ENCODE measurements at regions not wholly inside any gene's neighbourhood (a gene's known extent, or its start where the extent isn't known, plus 50 kb on each side); places are given as distances from the start of the nearest gene placed in this dataset.

DNA sequence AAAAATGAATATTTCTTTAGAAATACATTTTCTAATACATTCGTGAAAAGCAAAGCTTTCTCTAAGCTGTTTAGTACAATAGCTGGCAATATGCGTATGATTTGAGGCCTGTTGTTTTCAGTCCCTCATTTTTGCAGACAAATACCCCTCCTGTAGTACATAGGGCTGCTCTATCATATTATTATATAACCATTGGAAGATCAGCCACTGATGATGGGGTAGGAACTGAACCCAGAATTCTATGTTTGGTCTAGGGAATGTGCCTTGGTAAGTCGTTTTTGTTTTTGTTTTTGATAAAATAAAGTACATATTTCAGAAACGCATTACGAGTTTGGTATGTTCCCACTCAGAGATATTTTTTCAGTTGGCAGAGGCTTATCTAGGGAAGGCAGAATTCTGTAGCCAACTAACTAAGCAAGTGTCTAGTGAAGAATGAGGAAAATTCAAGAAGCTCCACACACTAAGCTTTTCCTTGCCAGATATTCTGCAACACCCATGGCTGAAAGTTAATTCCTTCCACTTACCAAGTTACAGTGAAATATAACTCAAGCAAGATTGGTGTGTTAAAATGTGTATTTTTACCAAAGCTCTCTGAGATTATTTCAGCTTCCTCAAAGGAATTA, 656.9 kb upstream of the MIR17HG start:
- 57% methylated on average over 5 of the region's 5 CpGs for WGBS
- intact Hi-C loops (cut with DNase I), result no loop called here
- Histone ChIP-seq H3K9me3 (no peaks in the 10 kb centered on the region), H3K4me3 (no peak overlapping the region), H3K4me1 (replicated peaks) (no peaks in the 10 kb centered on the region), H3K27me3 (replicated peaks; ENCODE audit: insufficient read depth) (no peaks in the 10 kb centered on the region), H3K36me3 (no peaks in the 10 kb centered on the region), H3K27ac (no peak overlapping the region)
- DNase-seq (ENCODE audit: low spot score), result no peak
- no peak for TF ChIP-seq POLR2A (IDR thresholded peaks at IDR 0.05)
- TF ChIP-seq, protein P1, sequence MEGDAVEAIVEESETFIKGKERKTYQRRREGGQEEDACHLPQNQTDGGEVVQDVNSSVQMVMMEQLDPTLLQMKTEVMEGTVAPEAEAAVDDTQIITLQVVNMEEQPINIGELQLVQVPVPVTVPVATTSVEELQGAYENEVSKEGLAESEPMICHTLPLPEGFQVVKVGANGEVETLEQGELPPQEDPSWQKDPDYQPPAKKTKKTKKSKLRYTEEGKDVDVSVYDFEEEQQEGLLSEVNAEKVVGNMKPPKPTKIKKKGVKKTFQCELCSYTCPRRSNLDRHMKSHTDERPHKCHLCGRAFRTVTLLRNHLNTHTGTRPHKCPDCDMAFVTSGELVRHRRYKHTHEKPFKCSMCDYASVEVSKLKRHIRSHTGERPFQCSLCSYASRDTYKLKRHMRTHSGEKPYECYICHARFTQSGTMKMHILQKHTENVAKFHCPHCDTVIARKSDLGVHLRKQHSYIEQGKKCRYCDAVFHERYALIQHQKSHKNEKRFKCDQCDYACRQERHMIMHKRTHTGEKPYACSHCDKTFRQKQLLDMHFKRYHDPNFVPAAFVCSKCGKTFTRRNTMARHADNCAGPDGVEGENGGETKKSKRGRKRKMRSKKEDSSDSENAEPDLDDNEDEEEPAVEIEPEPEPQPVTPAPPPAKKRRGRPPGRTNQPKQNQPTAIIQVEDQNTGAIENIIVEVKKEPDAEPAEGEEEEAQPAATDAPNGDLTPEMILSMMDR (IDR thresholded peaks at IDR 0.05), result no peak

DNA sequence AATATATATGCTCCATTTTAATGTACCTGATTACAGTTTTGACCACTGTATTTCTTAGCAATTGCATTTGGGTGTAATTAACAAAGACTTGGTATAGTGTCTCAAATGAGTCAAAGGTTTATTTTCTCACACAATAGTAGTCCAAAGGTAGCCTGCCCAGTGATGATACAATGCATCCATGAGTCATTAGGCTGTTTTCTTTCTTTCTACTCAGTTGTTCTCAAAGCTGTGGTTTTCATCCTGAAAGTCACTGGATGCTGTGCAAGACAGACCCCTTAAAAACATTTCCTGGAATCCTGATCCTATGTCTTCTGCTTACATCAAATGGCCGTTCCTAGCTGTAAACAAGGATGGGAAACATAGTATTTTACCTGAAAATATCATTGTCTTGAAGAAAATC, 651.2 kb upstream of the MIR17HG start:
- no peaks in the 10 kb centered on the region for H3K36me3 ChIP-seq
- no peaks in the 10 kb centered on the region for H3K9me3 ChIP-seq
- H3K4me3 ChIP-seq, result no peak overlapping the region
- no peak for DNase-seq (ENCODE audit: low spot score)
- TF ChIP-seq, protein P1 (IDR thresholded peaks at IDR 0.05), result no peak
- TF ChIP-seq POLR2AphosphoS5 (IDR thresholded peaks at IDR 0.05) (no peak), POLR2A (IDR thresholded peaks at IDR 0.05) (no peak)
- H3K27ac ChIP-seq, result no peak overlapping the region
- 86% methylated on average over 1 of the region's 1 CpG for WGBS
- H3K4me1 ChIP-seq (replicated peaks), result no peaks in the 10 kb centered on the region
- H3K27me3 ChIP-seq (replicated peaks; ENCODE audit: insufficient read depth), result no peaks in the 10 kb centered on the region
- intact Hi-C loops (cut with DNase I), result no loop called here

- Histone ChIP-seq H3K27me3 (replicated peaks; ENCODE audit: insufficient read depth) (no peaks in the 10 kb centered on the region), H3K4me3 (no peak overlapping the region), H3K36me3 (no peaks in the 10 kb centered on the region), H3K27ac (no peak overlapping the region), H3K9me3 (no peaks in the 10 kb centered on the region), H3K4me1 (replicated peaks) (no peaks in the 10 kb centered on the region)
- intact Hi-C loops (cut with DNase I), result no loop called here
- TF ChIP-seq POLR2A (IDR thresholded peaks at IDR 0.05) (no peak), POLR2AphosphoS5 (IDR thresholded peaks at IDR 0.05) (no peak)
- TF ChIP-seq, protein P1 (IDR thresholded peaks at IDR 0.05), result no peak
- WGBS, result 57% methylated on average over 5 of the region's 5 CpGs
- no peak for DNase-seq (ENCODE audit: low spot score)
These were observed 650.8 kb upstream of the MIR17HG start for GRCh38 chr13:90696656-90697055.

DNA sequence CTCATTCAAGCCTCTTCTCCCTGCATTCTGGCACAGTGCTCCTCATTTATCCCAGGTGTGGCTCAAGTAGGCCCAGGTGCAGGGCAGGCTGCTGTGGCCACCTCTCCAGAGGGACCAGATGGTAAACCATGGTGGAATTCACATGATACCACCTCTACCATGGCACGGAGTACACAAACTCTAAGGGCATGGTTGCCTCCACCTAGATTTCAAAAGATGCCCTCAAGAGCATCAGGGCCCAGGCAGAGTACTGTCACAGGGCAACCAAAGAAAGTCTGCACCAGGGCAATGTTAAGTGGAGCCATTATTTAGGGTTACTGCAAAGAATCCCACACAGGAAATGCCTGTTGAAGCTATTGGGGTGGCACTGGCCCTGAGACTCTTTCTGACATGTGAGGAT, 647.1 kb upstream of the MIR17HG start:
- no peak for TF ChIP-seq POLR2A (IDR thresholded peaks at IDR 0.05)
- no peak for TF ChIP-seq POLR2AphosphoS5 (IDR thresholded peaks at IDR 0.05)
- TF ChIP-seq, protein P1 (IDR thresholded peaks at IDR 0.05), result no peak
- Histone ChIP-seq H3K27ac (no peak overlapping the region), H3K27me3 (replicated peaks; ENCODE audit: insufficient read depth) (no peaks in the 10 kb centered on the region), H3K36me3 (no peaks in the 10 kb centered on the region), H3K4me3 (no peak overlapping the region), H3K9me3 (no peaks in the 10 kb centered on the region), H3K4me1 (replicated peaks) (no peaks in the 10 kb centered on the region)
- DNase-seq (ENCODE audit: low spot score), result no peak
- 100% methylated on average over 1 of the region's 1 CpG for WGBS
- intact Hi-C loops (cut with DNase I), result no loop called here

DNA sequence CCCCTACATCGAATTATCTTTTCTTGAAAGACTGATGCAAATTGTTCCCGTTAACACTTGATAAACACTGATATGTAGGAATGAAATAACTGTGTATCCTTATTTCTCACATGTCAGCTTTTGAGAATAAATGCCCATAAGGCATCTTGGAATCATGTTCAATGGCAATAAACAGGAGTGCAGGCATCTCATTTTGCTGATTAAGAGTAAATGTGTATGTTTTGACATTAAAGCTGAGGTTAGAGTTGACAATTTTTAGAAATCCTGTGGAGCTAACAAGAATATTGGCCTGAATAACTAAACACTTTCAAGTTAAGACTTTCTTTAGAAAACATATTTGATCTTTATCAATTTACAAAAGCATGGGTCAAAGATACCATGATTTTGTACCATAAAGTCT, 646.2 kb upstream of the MIR17HG start:
- 88% methylated on average over 2 of the region's 2 CpGs for WGBS
- intact Hi-C loops (cut with DNase I), result no loop called here
- Histone ChIP-seq H3K36me3 (no peaks in the 10 kb centered on the region), H3K27ac (no peak overlapping the region), H3K9me3 (no peaks in the 10 kb centered on the region), H3K27me3 (replicated peaks; ENCODE audit: insufficient read depth) (no peaks in the 10 kb centered on the region), H3K4me3 (no peak overlapping the region), H3K4me1 (replicated peaks) (no peaks in the 10 kb centered on the region)
- no peak for DNase-seq (ENCODE audit: low spot score)
- TF ChIP-seq POLR2A (IDR thresholded peaks at IDR 0.05) (no peak), POLR2AphosphoS5 (IDR thresholded peaks at IDR 0.05) (no peak)
- TF ChIP-seq, protein P1 (IDR thresholded peaks at IDR 0.05), result no peak

Data from prostate gland (tissue), 2 donors.